ENCODE measurements at regions not wholly inside any gene's neighbourhood (a gene's known extent, or its start where the extent isn't known, plus 50 kb on each side); places are given as distances from the start of the nearest gene placed in this dataset.

- no peaks in the 10 kb centered on the region for H3K27me3 ChIP-seq (ENCODE audit: insufficient read depth, low read depth, severe bottlenecking)
- TF ChIP-seq CTCF (IDR thresholded peaks at IDR 0.05; ENCODE audit: low read depth, low read length), result no peak
- no peak overlapping the region for H3K4me3 ChIP-seq (ENCODE audit: low read depth, low read length)
- H3K27ac ChIP-seq, result no peak overlapping the region
- DNase-seq, result no peak
- H3K36me3 ChIP-seq, result no peaks in the 10 kb centered on the region
- H3K9me3 ChIP-seq (ENCODE audit: severe bottlenecking), result no peaks in the 10 kb centered on the region
Measured at GRCh38 chr4:15373363-15373762, 54.5 kb upstream of the C1QTNF7 start.

- no peak for DNase-seq
- Histone ChIP-seq H3K27ac (no peak overlapping the region), H3K4me3 (ENCODE audit: low read depth, low read length) (no peak overlapping the region), H3K36me3 (no peaks in the 10 kb centered on the region), H3K9me3 (ENCODE audit: severe bottlenecking) (no peaks in the 10 kb centered on the region), H3K27me3 (ENCODE audit: insufficient read depth, low read depth, severe bottlenecking) (no peaks in the 10 kb centered on the region)
- TF ChIP-seq CTCF (IDR thresholded peaks at IDR 0.05; ENCODE audit: low read depth, low read length), result no peak
Measured at GRCh38 chr4:15374656-15375055, 53.2 kb upstream of the C1QTNF7 start.

- no peak for TF ChIP-seq CTCF (IDR thresholded peaks at IDR 0.05; ENCODE audit: low read depth, low read length)
- H3K27ac ChIP-seq, result no peak overlapping the region
- H3K36me3 ChIP-seq, result no peaks in the 10 kb centered on the region
- no peaks in the 10 kb centered on the region for H3K27me3 ChIP-seq (ENCODE audit: insufficient read depth, low read depth, severe bottlenecking)
- no peaks in the 10 kb centered on the region for H3K9me3 ChIP-seq (ENCODE audit: severe bottlenecking)
- DNase-seq, result no peak
- H3K4me3 ChIP-seq (ENCODE audit: low read depth, low read length), result no peak overlapping the region
Measured at GRCh38 chr4:15375667-15376066, 52.2 kb upstream of the C1QTNF7 start.

- Histone ChIP-seq H3K27ac (no peak overlapping the region), H3K27me3 (ENCODE audit: insufficient read depth, low read depth, severe bottlenecking) (no peaks in the 10 kb centered on the region), H3K4me3 (ENCODE audit: low read depth, low read length) (no peak overlapping the region), H3K9me3 (ENCODE audit: severe bottlenecking) (no peaks in the 10 kb centered on the region), H3K36me3 (no peaks in the 10 kb centered on the region)
- DNase-seq, result no peak
- no peak for TF ChIP-seq CTCF (IDR thresholded peaks at IDR 0.05; ENCODE audit: low read depth, low read length)
Measured at GRCh38 chr4:15376145-15376544, 51.7 kb upstream of the C1QTNF7 start.

- DNase-seq, result no peak
- Histone ChIP-seq H3K9me3 (ENCODE audit: severe bottlenecking) (no peaks in the 10 kb centered on the region), H3K4me3 (ENCODE audit: low read depth, low read length) (no peak overlapping the region), H3K27me3 (ENCODE audit: insufficient read depth, low read depth, severe bottlenecking) (no peaks in the 10 kb centered on the region), H3K36me3 (no peaks in the 10 kb centered on the region), H3K27ac (no peak overlapping the region)
- TF ChIP-seq CTCF (IDR thresholded peaks at IDR 0.05; ENCODE audit: low read depth, low read length), result no peak
Measured at GRCh38 chr4:15376594-15376993, 51.2 kb upstream of the C1QTNF7 start.

Measured in WERI-Rb-1 (cell line).